ENCODE measurements at regions not wholly inside any gene's neighbourhood (a gene's known extent, or its start where the extent isn't known, plus 50 kb on each side); places are given as distances from the start of the nearest gene placed in this dataset.
"Not testable (repeated sequence)": the region's sequence is repeated elsewhere in the genome, so short reads cannot be mapped to it uniquely, and the experiment has no call there.

DNA sequence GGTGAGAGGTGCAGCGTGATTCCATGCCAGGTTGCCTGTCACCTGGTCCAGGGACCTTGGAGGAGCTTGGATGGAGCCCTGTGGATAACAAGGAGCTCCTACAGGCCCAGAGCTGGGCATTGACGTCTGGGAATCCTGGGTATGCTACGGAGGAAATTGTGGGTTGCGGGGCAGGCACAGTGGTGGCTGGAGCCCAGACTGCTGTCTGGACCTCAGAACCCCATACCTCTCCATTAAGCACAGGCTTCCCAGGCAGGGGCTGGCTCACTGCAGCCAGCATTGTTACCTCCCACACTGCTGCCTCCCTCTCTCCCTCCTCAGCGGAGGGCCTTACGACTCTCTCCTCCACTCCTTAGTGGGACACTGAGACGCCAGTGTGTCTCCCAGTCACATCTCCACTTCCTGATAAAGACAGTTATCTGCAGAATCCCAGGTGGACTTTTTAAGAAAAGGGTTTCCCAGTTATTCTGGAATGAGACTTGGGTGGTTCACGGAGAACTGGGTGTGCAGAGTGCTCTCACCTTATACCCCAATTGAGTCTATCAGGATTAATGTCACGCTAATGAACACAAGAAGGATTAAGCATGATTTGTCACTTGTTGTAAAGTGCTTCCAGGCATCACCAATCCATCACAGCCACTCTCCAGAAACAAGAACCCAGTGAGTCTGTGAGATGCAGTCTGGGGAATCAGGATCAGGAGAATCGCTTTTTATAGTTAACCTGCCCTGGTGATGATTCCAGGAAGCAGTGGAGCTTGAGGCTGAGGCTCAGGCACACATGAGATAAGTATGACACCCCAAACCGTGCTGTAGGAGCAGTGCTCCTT, 309.4 kb downstream of the RPS24 start:
- Histone ChIP-seq H3K9me3 (no peaks in the 10 kb centered on the region; the same call in 1 of the 2 replicates), H3K36me3 (no peaks in the 10 kb centered on the region), H3K27me3 (no peaks in the 10 kb centered on the region), H3K4me1 (no peaks in the 10 kb centered on the region), H3K4me3 (ENCODE audit: low read depth, low read length) (no peak overlapping the region)
- no peak for DNase-seq
- TF ChIP-seq CTCF (IDR thresholded peaks at IDR 0.05; ENCODE audit: low read depth, low read length): no peak

GRCh38 chr10:78344257-78344656, 310.6 kb downstream of the RPS24 start:
- not testable (repeated sequence) for DNase-seq; H3K4me3 ChIP-seq (ENCODE audit: low read depth, low read length); H3K36me3 ChIP-seq; H3K27me3 ChIP-seq; H3K9me3 ChIP-seq; H3K4me1 ChIP-seq

DNA sequence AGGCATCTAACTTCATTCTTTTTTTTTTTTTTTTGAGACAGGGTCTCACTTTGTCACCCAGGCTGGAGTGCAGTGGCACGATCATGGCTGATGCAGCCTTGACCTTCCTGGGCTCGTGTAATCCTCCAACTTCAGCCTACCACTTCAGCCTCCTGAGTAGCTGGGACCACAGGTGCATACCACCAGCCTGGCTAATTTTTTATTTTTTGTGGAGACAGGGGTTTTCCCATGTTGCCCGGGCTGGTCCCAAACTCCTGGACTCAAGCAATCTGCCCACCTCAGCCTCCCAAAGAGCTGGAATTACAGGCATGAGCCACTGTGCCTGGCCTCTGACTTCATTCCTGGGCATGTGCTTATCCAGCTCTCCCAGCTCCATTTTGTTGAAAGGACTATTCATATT, 311.9 kb downstream of the RPS24 start:
- not testable (repeated sequence) for H3K4me1 ChIP-seq; H3K27me3 ChIP-seq; DNase-seq; H3K4me3 ChIP-seq (ENCODE audit: low read depth, low read length); H3K36me3 ChIP-seq; H3K9me3 ChIP-seq

- no peaks in the 10 kb centered on the region for H3K27me3 ChIP-seq
- no peak for DNase-seq
- H3K4me1 ChIP-seq: no peaks in the 10 kb centered on the region
- H3K4me3 ChIP-seq (ENCODE audit: low read depth, low read length): no peak overlapping the region
- no peak for TF ChIP-seq CTCF (IDR thresholded peaks at IDR 0.05; ENCODE audit: low read depth, low read length)
- no peaks in the 10 kb centered on the region for H3K36me3 ChIP-seq
- H3K9me3 ChIP-seq: no peaks in the 10 kb centered on the region; the same call in none of the 2 replicates
Observed at GRCh38 chr10:78346721-78347120, 313.1 kb downstream of the RPS24 start.

GRCh38 chr10:78348411-78349164, 314.9 kb downstream of the RPS24 start:
- H3K9me3 ChIP-seq: no peaks in the 10 kb centered on the region; the same call in none of the 2 replicates
- no peaks in the 10 kb centered on the region for H3K36me3 ChIP-seq
- TF ChIP-seq CTCF (IDR thresholded peaks at IDR 0.05; ENCODE audit: low read depth, low read length): no peak
- H3K27me3 ChIP-seq: no peaks in the 10 kb centered on the region
- no peak overlapping the region for H3K4me3 ChIP-seq (ENCODE audit: low read depth, low read length)
- no peaks in the 10 kb centered on the region for H3K4me1 ChIP-seq
- DNase-seq: no peak

DNA sequence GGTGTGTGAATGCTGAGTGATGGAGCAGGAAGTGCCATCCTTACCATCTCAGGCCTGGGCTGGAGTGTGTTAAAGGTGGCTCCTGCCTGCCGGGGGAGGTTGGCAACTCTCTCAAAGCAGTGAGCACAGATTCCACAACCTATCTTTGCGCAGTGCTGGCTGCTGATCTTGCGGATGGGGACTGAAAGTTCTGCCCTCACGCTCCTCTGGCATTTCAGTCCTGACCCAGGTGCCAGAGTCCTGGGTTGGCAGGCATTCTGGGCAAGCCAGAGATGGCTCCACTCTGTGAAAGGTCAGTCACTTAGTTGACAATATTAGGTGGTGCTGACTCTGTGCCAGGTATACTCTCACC, 315.5 kb downstream of the RPS24 start:
- Histone ChIP-seq H3K9me3 (no peaks in the 10 kb centered on the region; the same call in none of the 2 replicates), H3K27me3 (no peaks in the 10 kb centered on the region), H3K36me3 (no peaks in the 10 kb centered on the region), H3K4me3 (ENCODE audit: low read depth, low read length) (no peak overlapping the region), H3K4me1 (no peaks in the 10 kb centered on the region)
- no peak for DNase-seq
- no peak for TF ChIP-seq CTCF (IDR thresholded peaks at IDR 0.05; ENCODE audit: low read depth, low read length)
